ENCODE measurements at regions not wholly inside any gene's neighbourhood (a gene's known extent, or its start where the extent isn't known, plus 50 kb on each side); places are given as distances from the start of the nearest gene placed in this dataset.

- DNase-seq (ENCODE audit: low read depth in 3 of 3, low spot score in 2 of 3) = no peak
These were observed 640.9 kb upstream of the SETBP1 start for GRCh38 chr18:44039826-44040225.

GRCh38 chr18:44041553-44041952 is 639.1 kb upstream of the SETBP1 start:
- DNase-seq (ENCODE audit: low read depth in 3 of 3, low spot score in 2 of 3) = no peak

DNA sequence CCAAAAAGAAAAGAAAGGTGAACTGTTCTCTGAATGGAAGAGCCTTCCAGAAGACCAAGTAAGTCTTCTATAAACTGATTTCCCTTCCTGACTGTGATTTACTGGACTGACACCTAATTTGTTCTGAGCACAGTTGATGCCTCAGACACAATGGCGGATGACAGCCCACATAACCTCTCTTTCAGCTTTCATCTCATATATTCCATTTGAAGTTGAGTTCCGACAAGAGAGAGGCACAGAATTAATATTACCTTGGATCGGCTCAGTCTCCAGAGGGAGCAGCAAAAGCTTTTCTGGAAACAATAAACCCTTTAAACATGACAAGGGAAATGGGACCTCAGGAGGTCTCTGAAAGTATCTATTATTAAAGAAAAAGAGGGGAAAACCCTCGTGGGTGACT is 638.7 kb upstream of the SETBP1 start:
- no peak for DNase-seq (ENCODE audit: low read depth in 3 of 3, low spot score in 2 of 3)

GRCh38 chr18:44046376-44046975 is 634.2 kb upstream of the SETBP1 start:
- no peak for DNase-seq (ENCODE audit: low read depth in 3 of 3, low spot score in 2 of 3)

DNA sequence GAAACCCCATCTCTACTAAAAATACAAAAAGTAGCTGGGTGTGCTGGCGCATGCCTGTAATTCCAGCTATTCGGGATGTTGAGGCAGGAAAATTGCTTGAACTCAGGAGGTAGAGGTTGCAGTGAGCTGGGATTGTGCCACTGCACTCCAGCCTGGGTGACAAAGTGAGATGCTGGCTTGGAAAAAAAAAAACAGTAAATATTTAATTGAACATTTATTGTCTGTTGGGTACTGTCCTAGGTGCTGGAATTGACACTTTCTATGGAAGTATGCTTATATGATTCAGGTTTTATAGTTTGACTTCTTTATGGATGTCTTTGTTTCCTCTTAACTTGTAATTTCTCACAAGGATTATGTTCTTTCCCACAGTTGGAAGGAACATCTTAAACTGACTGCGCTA is 633.1 kb upstream of the SETBP1 start:
- DNase-seq (ENCODE audit: low read depth in 3 of 3, low spot score in 2 of 3) = no peak

- no peak for DNase-seq (ENCODE audit: low read depth in 3 of 3, low spot score in 2 of 3)
These were observed 632.3 kb upstream of the SETBP1 start for GRCh38 chr18:44048435-44048834.

- DNase-seq (ENCODE audit: low read depth in 3 of 3, low spot score in 2 of 3) = no peak
These were observed 631.8 kb upstream of the SETBP1 start for GRCh38 chr18:44048846-44049245.

DNA sequence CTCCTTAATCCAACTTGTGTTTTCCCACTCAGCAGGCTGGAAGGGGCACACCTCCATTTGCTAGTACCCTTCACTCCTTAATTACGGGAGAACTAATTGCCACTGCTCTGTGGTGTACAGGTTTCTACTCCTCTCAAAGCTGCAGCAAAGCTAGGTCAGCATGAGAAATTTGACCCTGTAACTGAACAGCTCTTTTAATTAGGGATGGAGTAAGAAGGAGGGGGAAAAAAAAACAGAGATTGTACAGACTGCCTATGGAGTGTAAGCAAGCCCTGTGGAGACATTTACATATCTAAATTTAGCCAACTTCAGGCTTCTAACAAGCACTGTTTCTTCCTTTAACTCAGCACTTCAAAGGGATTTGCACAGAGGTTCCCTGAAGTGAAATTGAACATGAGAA is 629.7 kb upstream of the SETBP1 start:
- no peak for DNase-seq (ENCODE audit: low read depth in 3 of 3, low spot score in 2 of 3)

- no peak for DNase-seq (ENCODE audit: low read depth in 3 of 3, low spot score in 2 of 3)
These were observed 626.2 kb upstream of the SETBP1 start for GRCh38 chr18:44054514-44054913.

GRCh38 chr18:44060197-44060596 is 620.5 kb upstream of the SETBP1 start:
- DNase-seq (ENCODE audit: low read depth in 3 of 3, low spot score in 2 of 3) = no peak

DNA sequence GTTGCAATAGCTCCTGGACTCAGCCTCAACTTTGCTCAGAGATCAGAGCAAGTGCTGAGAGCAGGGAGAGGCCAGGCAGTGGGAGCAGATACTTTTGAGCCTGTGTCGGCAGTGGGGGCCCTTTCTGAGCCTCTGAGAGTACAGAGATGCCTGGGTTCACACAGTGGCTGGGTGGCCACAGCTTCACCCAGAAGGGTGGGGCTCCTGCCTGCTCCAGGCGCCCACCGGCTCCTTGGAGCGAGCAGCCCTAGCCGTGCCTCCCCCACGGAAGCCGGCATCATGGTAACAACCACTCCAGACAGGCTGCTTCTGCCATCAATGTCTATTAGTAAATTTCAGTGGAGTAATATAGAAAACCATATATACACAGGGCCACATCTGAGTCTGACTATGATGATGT is 619.2 kb upstream of the SETBP1 start:
- no peak for DNase-seq (ENCODE audit: low read depth in 3 of 3, low spot score in 2 of 3)

DNA sequence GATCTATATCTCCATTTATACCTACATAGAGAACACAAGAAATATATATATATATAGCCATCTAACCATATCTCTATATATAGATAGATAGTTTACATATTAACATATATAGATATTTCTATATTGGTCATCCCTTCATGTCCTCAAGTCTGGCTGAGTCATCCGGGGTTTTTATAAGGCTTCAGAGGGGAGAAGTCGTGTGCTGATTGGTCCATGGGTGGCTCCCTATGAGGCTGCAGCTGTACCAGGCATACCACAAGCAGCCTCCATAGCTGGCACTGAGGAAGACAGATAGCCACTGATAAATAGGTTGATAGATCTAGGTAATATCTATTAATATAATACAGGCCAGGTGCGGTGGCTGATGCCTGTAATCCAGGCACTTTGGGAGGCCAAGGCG is 618.3 kb upstream of the SETBP1 start:
- no peak for DNase-seq (ENCODE audit: low read depth in 3 of 3, low spot score in 2 of 3)

DNA sequence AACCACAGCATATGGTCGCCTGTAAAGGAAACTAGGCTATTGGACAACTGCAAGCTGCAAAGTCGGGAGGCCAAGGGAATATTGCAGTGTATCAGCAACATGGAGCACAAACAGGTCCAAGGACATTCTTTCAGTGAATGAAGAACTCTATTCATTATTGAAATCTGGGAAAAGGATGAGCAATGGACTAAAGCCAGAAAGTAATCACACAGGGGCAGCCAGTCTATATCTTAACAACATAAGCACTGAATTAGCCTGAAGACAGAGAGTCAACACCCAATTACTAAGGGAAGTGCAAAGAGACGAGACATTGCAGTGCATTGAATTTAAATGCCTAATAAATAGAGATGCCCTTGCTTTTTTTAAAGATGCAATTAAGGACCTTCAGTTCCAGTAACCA is 615.5 kb upstream of the SETBP1 start:
- no peak for DNase-seq (ENCODE audit: low read depth in 3 of 3, low spot score in 2 of 3)

- DNase-seq (ENCODE audit: low read depth in 3 of 3, low spot score in 2 of 3) = no peak
These were observed 614.1 kb upstream of the SETBP1 start for GRCh38 chr18:44066541-44066940.

DNA sequence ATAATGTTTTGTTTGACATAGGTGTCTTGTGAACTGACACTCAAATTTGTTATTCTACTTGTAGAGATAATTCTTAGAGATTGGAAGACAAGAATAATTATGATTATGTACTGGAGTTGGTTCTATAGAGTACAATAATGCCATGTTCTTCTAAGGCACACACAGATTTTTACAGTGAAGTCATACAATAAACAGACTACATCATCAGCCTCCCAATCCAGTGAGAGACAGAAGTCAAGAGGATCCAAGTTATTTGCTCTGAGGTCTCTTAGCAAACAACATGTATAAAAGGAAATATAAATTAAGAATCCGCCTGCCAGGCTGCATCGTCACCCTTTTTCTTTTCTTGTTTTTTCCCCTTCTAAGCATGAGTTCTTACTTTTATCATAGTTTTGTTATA is 613.5 kb upstream of the SETBP1 start:
- DNase-seq (ENCODE audit: low read depth in 3 of 3, low spot score in 2 of 3) = no peak

- DNase-seq (ENCODE audit: low read depth in 3 of 3, low spot score in 2 of 3) = no peak
These were observed 605.6 kb upstream of the SETBP1 start for GRCh38 chr18:44075038-44075437.

DNA sequence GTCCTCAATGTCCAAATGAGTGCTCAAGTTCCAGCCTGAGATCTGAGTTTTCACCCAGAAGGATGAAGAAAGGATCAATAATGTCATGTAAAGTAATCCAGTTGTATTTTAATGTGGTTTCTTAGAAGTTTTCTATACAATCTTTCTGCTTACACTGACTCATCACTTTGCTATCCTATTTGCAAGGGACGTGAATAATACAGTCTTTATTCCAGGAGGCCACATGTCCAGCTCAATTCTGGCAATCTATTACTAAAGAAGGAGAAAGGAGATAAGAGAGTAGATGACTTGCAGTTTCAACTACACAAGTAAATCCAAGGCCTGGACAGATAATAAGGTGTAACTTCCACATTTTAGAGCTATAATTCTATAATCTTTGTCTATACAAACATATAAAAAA is 601.1 kb upstream of the SETBP1 start:
- no peak for DNase-seq (ENCODE audit: low read depth in 3 of 3, low spot score in 2 of 3)

DNA sequence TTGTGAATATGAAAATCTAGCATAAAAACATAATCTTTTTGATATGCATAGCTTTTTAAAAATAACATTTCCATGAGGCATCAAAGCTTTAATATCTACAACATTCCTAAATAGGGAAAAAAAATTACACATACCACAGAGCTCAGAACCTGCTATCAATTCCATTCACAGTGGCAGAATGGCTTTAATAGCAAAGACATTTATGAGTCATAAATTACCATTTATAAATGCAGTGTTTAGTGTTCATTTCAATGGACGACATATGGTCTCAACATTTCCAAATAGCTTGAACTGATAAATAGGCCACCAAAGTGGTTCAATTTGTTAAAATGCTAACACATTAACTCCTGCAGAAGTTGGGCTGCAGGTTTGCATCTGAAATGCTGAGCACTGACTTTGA is 600.6 kb upstream of the SETBP1 start:
- no peak for DNase-seq (ENCODE audit: low read depth in 3 of 3, low spot score in 2 of 3)

- no peak for DNase-seq (ENCODE audit: low read depth in 3 of 3, low spot score in 2 of 3)
These were observed 591.0 kb upstream of the SETBP1 start for GRCh38 chr18:44089732-44090131.

DNA sequence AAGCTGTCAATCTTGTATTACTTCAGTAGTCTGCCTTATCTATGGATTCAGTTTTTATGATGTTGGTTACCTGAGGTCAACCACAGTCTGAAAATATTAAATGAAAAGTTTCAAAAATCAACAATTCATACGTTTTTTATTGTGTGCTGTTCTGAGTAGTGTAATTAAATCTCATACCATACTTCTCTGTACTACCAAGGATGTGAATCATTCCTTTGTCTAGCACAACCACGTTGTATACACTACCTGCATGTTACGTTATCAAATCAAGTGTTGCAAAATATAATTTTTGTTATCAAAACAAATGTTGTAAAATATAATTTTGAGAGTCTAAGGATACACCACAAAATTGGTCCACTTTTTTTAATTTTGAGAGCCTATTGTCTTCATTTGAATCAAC is 590.2 kb upstream of the SETBP1 start:
- no peak for DNase-seq (ENCODE audit: low read depth in 3 of 3, low spot score in 2 of 3)

- DNase-seq (ENCODE audit: low read depth in 3 of 3, low spot score in 2 of 3) = no peak
These were observed 587.4 kb upstream of the SETBP1 start for GRCh38 chr18:44093253-44093652.

DNA sequence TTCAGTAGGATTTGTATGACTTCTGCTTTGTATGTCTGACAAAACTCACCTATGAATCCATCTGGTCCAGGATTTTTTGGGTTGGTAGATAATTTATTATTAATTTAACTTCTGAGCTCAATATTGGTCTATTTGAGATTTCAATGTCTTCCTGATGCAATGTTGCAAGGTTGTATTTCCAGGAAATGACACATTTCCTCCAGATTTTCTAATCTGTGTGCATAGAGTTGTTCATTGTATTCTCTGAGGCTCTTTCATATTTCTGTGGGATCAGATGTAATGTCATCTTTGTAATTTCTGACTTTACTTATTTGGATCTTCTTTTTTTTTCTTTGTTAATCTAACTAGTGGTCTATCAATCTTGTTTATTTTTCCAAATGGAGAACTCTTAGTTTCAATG is 584.7 kb upstream of the SETBP1 start:
- DNase-seq (ENCODE audit: low read depth in 3 of 3, low spot score in 2 of 3) = no peak

GRCh38 chr18:44098551-44099098 is 582.1 kb upstream of the SETBP1 start:
- no peak for DNase-seq (ENCODE audit: low read depth in 3 of 3, low spot score in 2 of 3)

All from right renal cortex interstitium (tissue), 3 donors.